HFFc6 (cell line): ENCODE measurements at regions not wholly inside any gene's neighbourhood (a gene's known extent, or its start where the extent isn't known, plus 50 kb on each side); places are given as distances from the start of the nearest gene placed in this dataset.

ENCODE experiments used
- DNase-seq: peaks from one replicate; pipeline ENCODE4 v3.0.0-alpha.2; 2018
- H3K27ac Mint-ChIP-seq: 2 replicates; pipeline ENCODE4 v1.8.0; 2020; ENCODE audit warnings: mild to moderate bottlenecking, mixed read lengths
- H3K27me3 Mint-ChIP-seq: 2 replicates; pipeline ENCODE4 v1.8.0; 2021; ENCODE audit warnings: mild to moderate bottlenecking, moderate library complexity, mixed read lengths; ENCODE audit not compliant: insufficient read depth
- H3K36me3 Mint-ChIP-seq: 2 replicates; pipeline ENCODE4 v1.8.0; 2021; ENCODE audit warnings: low read depth, mixed read lengths
- H3K4me1 Mint-ChIP-seq: 2 replicates; pipeline ENCODE4 v1.8.0; 2020; ENCODE audit warnings: low read depth, mixed read lengths
- H3K4me3 Mint-ChIP-seq: 2 replicates; pipeline ENCODE4 v1.8.0; 2020; ENCODE audit warnings: mild to moderate bottlenecking, moderate library complexity, mixed read lengths
- H3K9me3 Mint-ChIP-seq: 2 replicates; pipeline ENCODE4 v1.8.0; 2020; ENCODE audit warnings: mild to moderate bottlenecking, mixed read lengths
- TF ChIP-seq, protein P1 (sequence below): fragments of 200-600 bp; sonication (generic); IDR thresholded peaks from 2 replicates; pipeline ENCODE4 v1.5.0; 2021; ENCODE audit warnings: antibody characterized with exemption, mild to moderate bottlenecking

DNA sequence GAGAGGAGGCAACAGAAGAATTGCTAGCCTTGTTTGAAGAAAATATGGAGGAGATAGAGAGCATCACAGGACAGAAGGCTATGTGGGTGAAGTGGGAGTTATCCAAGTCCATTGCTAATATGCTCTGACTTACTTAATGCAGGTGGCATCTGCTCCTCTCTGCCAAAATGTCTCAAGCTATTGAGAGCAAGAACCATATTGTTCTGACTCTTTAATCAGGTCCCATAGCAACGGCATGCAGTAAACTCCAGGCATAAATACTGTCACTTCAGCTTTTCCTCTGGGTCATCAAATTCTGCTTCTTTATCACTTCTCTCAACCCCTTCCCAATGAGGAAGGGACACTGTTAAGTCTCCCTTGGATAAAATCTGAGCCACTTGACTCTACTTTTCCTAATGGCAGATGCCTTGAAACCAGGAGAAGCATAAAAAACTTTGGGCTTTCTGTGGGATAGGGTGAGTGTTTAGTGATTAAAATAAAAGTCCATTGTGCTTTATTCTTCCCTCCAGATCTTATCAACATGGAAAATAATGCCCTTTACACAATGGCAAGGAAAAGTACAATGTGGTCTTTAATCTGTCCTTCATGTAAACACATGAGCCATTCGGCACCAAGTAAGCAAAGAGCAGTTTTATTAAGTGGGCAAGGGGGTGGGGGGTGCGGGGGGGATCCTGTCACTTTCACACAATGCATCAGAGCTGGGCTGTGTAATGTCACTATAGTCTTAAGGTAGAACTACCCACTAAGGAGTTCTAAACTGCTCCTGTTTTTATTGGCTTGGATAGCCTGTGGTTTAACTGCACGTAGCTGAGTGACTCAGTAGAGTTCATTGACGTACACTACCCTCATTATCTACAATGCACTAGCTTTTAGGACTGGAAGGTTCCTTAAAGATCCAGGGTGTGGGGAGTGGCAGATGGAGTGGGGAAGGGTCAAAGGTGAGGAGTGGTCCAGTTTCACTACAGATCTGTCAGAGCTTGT lies 71.0 kb upstream of the TARS1 start:
- H3K4me3 Mint-ChIP-seq = peak overlapping the region; percentile 55; the same call in 1 of the 2 replicates
- peak overlapping the region; percentile 94 for H3K27ac Mint-ChIP-seq
- H3K27me3 Mint-ChIP-seq = no peaks in the 10 kb centered on the region; the same call in 1 of the 2 replicates
- no peaks in the 10 kb centered on the region for H3K9me3 Mint-ChIP-seq
- peaks cover 54% of the 10 kb centered on the region for H3K4me1 Mint-ChIP-seq
- DNase-seq = peak; percentile 88
- H3K36me3 Mint-ChIP-seq = peaks cover 17% of the 10 kb centered on the region
- TF ChIP-seq, protein P1, sequence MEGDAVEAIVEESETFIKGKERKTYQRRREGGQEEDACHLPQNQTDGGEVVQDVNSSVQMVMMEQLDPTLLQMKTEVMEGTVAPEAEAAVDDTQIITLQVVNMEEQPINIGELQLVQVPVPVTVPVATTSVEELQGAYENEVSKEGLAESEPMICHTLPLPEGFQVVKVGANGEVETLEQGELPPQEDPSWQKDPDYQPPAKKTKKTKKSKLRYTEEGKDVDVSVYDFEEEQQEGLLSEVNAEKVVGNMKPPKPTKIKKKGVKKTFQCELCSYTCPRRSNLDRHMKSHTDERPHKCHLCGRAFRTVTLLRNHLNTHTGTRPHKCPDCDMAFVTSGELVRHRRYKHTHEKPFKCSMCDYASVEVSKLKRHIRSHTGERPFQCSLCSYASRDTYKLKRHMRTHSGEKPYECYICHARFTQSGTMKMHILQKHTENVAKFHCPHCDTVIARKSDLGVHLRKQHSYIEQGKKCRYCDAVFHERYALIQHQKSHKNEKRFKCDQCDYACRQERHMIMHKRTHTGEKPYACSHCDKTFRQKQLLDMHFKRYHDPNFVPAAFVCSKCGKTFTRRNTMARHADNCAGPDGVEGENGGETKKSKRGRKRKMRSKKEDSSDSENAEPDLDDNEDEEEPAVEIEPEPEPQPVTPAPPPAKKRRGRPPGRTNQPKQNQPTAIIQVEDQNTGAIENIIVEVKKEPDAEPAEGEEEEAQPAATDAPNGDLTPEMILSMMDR = no peak

DNA sequence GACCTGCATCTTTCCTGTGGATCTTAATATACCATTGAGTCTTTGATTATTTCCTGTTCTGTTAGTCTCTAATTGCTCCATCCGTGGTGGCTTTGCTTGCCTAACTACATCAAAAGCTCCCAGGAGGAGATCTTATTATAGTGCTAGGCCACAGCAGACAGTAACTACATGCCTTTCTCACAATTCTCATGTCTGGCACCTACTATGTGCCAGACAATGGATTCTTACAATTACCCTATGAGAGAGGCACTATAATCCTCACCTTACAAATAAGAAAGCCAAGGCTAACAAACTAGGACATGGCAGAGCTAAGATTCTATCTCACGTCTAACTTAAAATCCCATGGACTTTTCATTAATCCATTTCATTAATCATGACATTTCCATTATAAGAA lies 70.3 kb upstream of the TARS1 start:
- no peak for DNase-seq
- TF ChIP-seq, protein P1 = no peak
- Mint-ChIP-seq H3K4me1 (peaks cover 54% of the 10 kb centered on the region), H3K27me3 (no peaks in the 10 kb centered on the region; the same call in 1 of the 2 replicates), H3K27ac (peak overlapping the region; percentile 94), H3K4me3 (peak overlapping the region; percentile 55; the same call in 1 of the 2 replicates), H3K36me3 (peaks cover 17% of the 10 kb centered on the region), H3K9me3 (no peaks in the 10 kb centered on the region)

DNA sequence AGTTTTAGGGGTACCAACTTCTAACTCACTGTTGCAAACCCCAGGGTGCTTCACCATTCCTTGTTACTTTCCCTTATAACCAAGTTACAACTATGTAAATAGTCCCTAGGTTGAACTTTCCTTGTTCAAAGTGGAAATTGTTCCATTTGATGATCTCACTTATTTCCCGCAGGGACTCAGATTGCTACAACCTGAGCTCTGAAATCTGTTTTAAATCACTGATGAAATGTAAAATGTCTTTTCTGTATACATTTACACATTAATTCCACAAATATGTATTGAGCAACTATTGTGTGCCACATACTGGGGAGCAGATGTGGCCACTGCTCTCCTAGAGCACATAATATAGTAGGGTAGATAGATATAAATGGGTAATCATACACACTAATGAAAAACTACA lies 69.1 kb upstream of the TARS1 start:
- H3K9me3 Mint-ChIP-seq = no peaks in the 10 kb centered on the region
- H3K27me3 Mint-ChIP-seq = no peaks in the 10 kb centered on the region; the same call in 1 of the 2 replicates
- peak; percentile 13 for DNase-seq
- H3K27ac Mint-ChIP-seq = peak overlapping the region; percentile 94
- peaks cover 17% of the 10 kb centered on the region for H3K36me3 Mint-ChIP-seq
- TF ChIP-seq, protein P1 = no peak
- H3K4me3 Mint-ChIP-seq = no peak overlapping the region
- H3K4me1 Mint-ChIP-seq = peaks cover 48% of the 10 kb centered on the region

DNA sequence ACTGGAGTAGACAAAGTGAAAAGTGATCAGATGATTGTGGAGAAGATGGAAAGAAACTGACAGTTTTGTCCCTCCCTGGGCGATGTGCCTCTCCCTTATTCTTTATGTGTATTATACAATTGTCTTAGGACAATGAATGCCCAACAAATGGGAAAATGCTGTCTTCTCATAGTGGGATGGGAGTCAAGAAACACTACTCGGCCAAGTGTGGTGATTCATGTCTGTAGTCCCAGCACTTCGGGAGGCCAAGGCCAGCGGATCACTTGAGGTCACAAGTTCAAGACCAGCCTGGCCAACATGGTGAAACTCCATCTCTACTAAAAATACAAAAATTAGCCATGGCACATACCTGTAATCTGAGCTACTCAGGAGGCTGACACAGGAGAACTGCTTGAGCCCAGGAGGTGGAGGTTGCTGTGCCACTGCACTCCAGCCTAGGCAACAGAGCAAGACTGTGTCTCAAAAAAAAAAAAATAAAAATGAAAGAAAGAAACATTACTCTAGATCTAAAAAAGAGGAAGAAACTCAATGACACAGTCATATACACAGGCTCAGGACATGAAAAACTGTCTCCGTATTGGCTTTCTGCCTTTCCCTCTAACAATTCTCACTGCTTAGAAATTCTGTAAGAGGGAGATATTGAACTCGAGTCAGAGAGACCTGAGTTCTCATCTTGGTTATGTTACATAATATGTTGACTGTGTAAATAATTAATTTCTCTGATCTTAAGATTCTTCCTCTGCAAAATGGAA lies 67.9 kb upstream of the TARS1 start:
- no peak for DNase-seq
- Mint-ChIP-seq H3K9me3 (no peaks in the 10 kb centered on the region), H3K27me3 (no peaks in the 10 kb centered on the region; the same call in 1 of the 2 replicates), H3K27ac (no peak overlapping the region), H3K4me1 (peaks cover 39% of the 10 kb centered on the region), H3K36me3 (peaks cover 17% of the 10 kb centered on the region), H3K4me3 (no peak overlapping the region)
- TF ChIP-seq, protein P1 = no peak

DNA sequence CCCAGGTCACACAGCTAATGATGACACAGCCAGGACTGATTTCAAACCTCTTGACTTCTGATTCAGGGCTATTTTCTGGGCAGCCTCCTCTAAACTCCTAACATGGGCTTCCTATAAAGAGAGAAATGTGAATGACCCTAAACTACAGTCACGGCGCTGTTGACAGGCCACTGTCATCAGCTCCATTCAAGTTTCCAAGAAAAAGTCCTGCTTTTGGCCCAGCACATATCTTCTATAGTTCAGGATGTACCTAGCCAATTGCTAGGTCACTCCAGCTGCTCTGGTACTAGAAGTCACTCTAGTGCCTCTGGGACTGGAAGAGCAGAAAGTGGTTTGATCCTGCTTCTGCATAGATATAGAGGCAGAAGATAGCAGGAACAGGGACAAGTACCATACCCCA lies 64.9 kb upstream of the TARS1 start:
- no peaks in the 10 kb centered on the region; the same call in 1 of the 2 replicates for H3K27me3 Mint-ChIP-seq
- peaks cover 17% of the 10 kb centered on the region for H3K36me3 Mint-ChIP-seq
- no peak overlapping the region for H3K4me3 Mint-ChIP-seq
- no peaks in the 10 kb centered on the region for H3K9me3 Mint-ChIP-seq
- TF ChIP-seq, protein P1 = no peak
- peaks cover 39% of the 10 kb centered on the region for H3K4me1 Mint-ChIP-seq
- H3K27ac Mint-ChIP-seq = no peak overlapping the region
- DNase-seq = no peak
